IMR-90 (cell line): ENCODE measurements at regions not wholly inside any gene's neighbourhood (a gene's known extent, or its start where the extent isn't known, plus 50 kb on each side); places are given as distances from the start of the nearest gene placed in this dataset.

Source experiments
- ATAC-seq: fragments of 200-7000 bp; cut with Tn5 transposase; 2 replicates; pipeline ENCODE4 v1.9.1; 2020; ENCODE audit warnings: low read depth, mild to moderate bottlenecking, moderate library complexity
- BruUV-seq: library from RNA; stranded (reverse); fragments of 400-500 nt; replicated peaks from 2 replicates; lab custom pipeline; 2021; lab: Mats Ljungman, UMichigan
- CTCF ChIA-PET: fragments of 300-600 bp; formaldehyde crosslinking; extraction: SDS; loops from one replicate; lab custom pipeline; 2021; ENCODE audit warnings: antibody characterized with exemption; lab: Yijun Ruan, JAX
- POLR2A ChIA-PET: fragments of 300-600 bp; sonication (Branson Sonifier 250); formaldehyde crosslinking; loops from one replicate; lab custom pipeline; 2022; ENCODE audit warnings: antibody characterized with exemption; ENCODE audit not compliant: unreplicated experiment; lab: Charles Lee
- DNase-seq: peaks from one replicate; pipeline ENCODE4 v3.0.0; 2013
- H2AFZ ChIP-seq: replicated peaks from 2 replicates; pipeline ENCODE3; 2013; ENCODE audit warnings: low read length, mild to moderate bottlenecking; ENCODE audit not compliant: poor library complexity
- H2AK5ac ChIP-seq: 2 replicates; pipeline ENCODE4 v1.6.1; 2013; ENCODE audit warnings: low read depth, low read length, inconsistent platforms
- H2AK9ac ChIP-seq: replicated peaks from 2 replicates; pipeline ENCODE3; 2013; ENCODE audit warnings: mild to moderate bottlenecking, low read depth, low read length, moderate library complexity; ENCODE audit not compliant: poor library complexity
- H2BK120ac ChIP-seq: 2 replicates; pipeline ENCODE4 v1.6.1; 2013; ENCODE audit warnings: low read depth, low read length, inconsistent platforms
- H2BK15ac ChIP-seq: 3 replicates; pipeline ENCODE4 v1.6.1; 2013; ENCODE audit warnings: low read depth, low read length, inconsistent platforms
- H2BK20ac ChIP-seq: 2 replicates; pipeline ENCODE4 v1.6.1; 2013; ENCODE audit warnings: low read depth, mild to moderate bottlenecking, inconsistent platforms, low read length, moderate library complexity
- H2BK5ac ChIP-seq: 2 replicates; pipeline ENCODE4 v1.6.1; 2013; ENCODE audit warnings: mild to moderate bottlenecking, low read depth, low read length, inconsistent platforms; ENCODE audit not compliant: poor library complexity, severe bottlenecking
- H3K14ac ChIP-seq: replicated peaks from 2 replicates; pipeline ENCODE4 v1.6.1; 2013; ENCODE audit warnings: low read depth, low read length, inconsistent platforms
- H3K18ac ChIP-seq: 2 replicates; pipeline ENCODE4 v1.6.1; 2013; ENCODE audit warnings: low read depth, low read length, control low read depth
- H3K23ac ChIP-seq: 2 replicates; pipeline ENCODE4 v1.6.1; 2013; ENCODE audit warnings: low read depth, low read length, inconsistent platforms
- H3K27ac ChIP-seq: 2 replicates; pipeline ENCODE4 v1.5.1; 2013; ENCODE audit warnings: mild to moderate bottlenecking, control low read depth, low read length; ENCODE audit not compliant: insufficient read depth
- H3K27me3 ChIP-seq: 2 replicates; pipeline ENCODE4 v1.6.1; 2013; ENCODE audit warnings: low read length; ENCODE audit not compliant: control insufficient read depth, insufficient read depth
- H3K36me3 ChIP-seq: 2 replicates; pipeline ENCODE4 v1.6.1; 2013; ENCODE audit warnings: low read length, mixed read lengths; ENCODE audit not compliant: control insufficient read depth, insufficient read depth
- H3K4ac ChIP-seq: 2 replicates; pipeline ENCODE4 v1.6.1; 2013; ENCODE audit warnings: low read depth, low read length, inconsistent platforms
- H3K4me1 ChIP-seq: 2 replicates; pipeline ENCODE4 v1.6.1; 2013; ENCODE audit warnings: low read length, mixed read lengths; ENCODE audit not compliant: control insufficient read depth, insufficient read depth
- H3K4me2 ChIP-seq: 2 replicates; pipeline ENCODE4 v1.6.1; 2013; ENCODE audit warnings: low read depth, mild to moderate bottlenecking, control low read depth, low read length, moderate library complexity
- H3K4me3 ChIP-seq: 2 replicates; pipeline ENCODE4 v1.5.1; 2013; ENCODE audit warnings: low read depth, mild to moderate bottlenecking, control low read depth, low read length, moderate library complexity; ENCODE audit not compliant: insufficient read depth
- H3K56ac ChIP-seq: 2 replicates; pipeline ENCODE4 v1.6.1; 2013; ENCODE audit warnings: low read length, inconsistent platforms; ENCODE audit not compliant: insufficient read depth; ENCODE audit errors: extremely low read depth
- H3K79me1 ChIP-seq, 2 experiments: 2 replicates each; pipeline ENCODE4 v1.6.1; 2013; ENCODE audit warnings: low read length in 2 of 2, inconsistent platforms in 1 of 2, low read depth in 1 of 2
- H3K9ac ChIP-seq: 2 replicates; pipeline ENCODE4 v1.6.1; 2013; ENCODE audit warnings: low read depth, low read length, control low read depth
- H3K9me1 ChIP-seq: 2 replicates; pipeline ENCODE4 v1.6.1; 2013; ENCODE audit warnings: low read length, inconsistent platforms; ENCODE audit not compliant: insufficient read depth
- H3K9me3 ChIP-seq: 2 replicates; pipeline ENCODE4 v1.6.1; 2013; ENCODE audit warnings: low read length; ENCODE audit not compliant: control insufficient read depth, insufficient read depth
- H4K20me1 ChIP-seq: 2 replicates; pipeline ENCODE4 v1.6.1; 2013; ENCODE audit warnings: low read length, inconsistent platforms; ENCODE audit not compliant: insufficient read depth
- H4K5ac ChIP-seq: 2 replicates; pipeline ENCODE4 v1.6.1; 2013; ENCODE audit warnings: mild to moderate bottlenecking, low read depth, low read length, control low read depth
- H4K8ac ChIP-seq, 2 experiments: 2 replicates each; pipeline ENCODE4 v1.6.1; 2013; ENCODE audit warnings: low read depth in 2 of 2, low read length in 2 of 2, control low read depth in 1 of 2, inconsistent platforms in 1 of 2
- H4K91ac ChIP-seq: 2 replicates; pipeline ENCODE4 v1.6.1; 2013; ENCODE audit warnings: low read depth, low read length, inconsistent platforms; ENCODE audit not compliant: insufficient read depth
- FOS ChIP-seq: fragments of 150-350 bp; IDR thresholded peaks from 2 replicates; pipeline ENCODE4 v1.6.1; 2016; ENCODE audit warnings: low read depth, low read length
- MAFK ChIP-seq: IDR thresholded peaks from 2 replicates; pipeline ENCODE4 v1.6.1; 2012; ENCODE audit warnings: low read depth, low read length, improper control_type of control experiment
- MXI1 ChIP-seq: IDR thresholded peaks from 2 replicates; pipeline ENCODE4 v1.6.1; 2012; ENCODE audit warnings: low read depth, mild to moderate bottlenecking, low read length, moderate library complexity, borderline replicate concordance
- POLR2A ChIP-seq: IDR thresholded peaks from 2 replicates; pipeline ENCODE4 v1.6.1; 2012; ENCODE audit warnings: mild to moderate bottlenecking, low read depth, low read length
- RFX5 ChIP-seq: IDR thresholded peaks from 2 replicates; pipeline ENCODE4 v1.8.0; 2012; ENCODE audit warnings: low read depth, mild to moderate bottlenecking, low read length, moderate library complexity
- SMC3 ChIP-seq: fragments of 150-350 bp; IDR thresholded peaks from 2 replicates; pipeline ENCODE4 v1.6.1; 2016; ENCODE audit warnings: low read depth, mild to moderate bottlenecking, antibody characterized with exemption, low read length, moderate library complexity
- WGBS, 2 experiments: methylation state at CpG; one replicate each; pipeline versions ENCODE4 v1.1.5 to v1.1.7; 2013; ENCODE audit warnings: missing lambda C conversion rate in 2 of 2; ENCODE audit not compliant: insufficient read length in 1 of 2; ENCODE audit errors: extremely low coverage in 2 of 2; 5-methylcytosine and 5-hydroxymethylcytosine counted together
- dilution Hi-C: fragments of 300-500 bp; cut with HindIII; formaldehyde crosslinking; loops from one replicate; pipeline ENCODE4 v1.14.3; 2018; ENCODE audit warnings: low sequenced_read_pairs; ENCODE audit not compliant: unreplicated experiment
- in situ Hi-C: fragments of 300-500 bp; cut with MboI; formaldehyde crosslinking; loops from 3 replicates; pipeline ENCODE4 v1.14.3; 2019; ENCODE audit warnings: low sequenced_read_pairs, inconsistent platforms, mixed read lengths
- intact Hi-C: fragments of 100-400 bp; cut with micrococcal nuclease; formaldehyde crosslinking; loops from 2 replicates; pipeline ENCODE4 v1.10.0; 2022
- TF ChIP-seq, protein P1 (sequence below): fragments of 150-350 bp; IDR thresholded peaks from 2 replicates; pipeline ENCODE4 v1.6.1; 2016; ENCODE audit warnings: low read depth, mild to moderate bottlenecking, low read length, moderate library complexity, borderline replicate concordance

GRCh38 chr2:172358691-172359556, 68.5 kb upstream of the ITGA6 start:
- no TSS peak for BruUV-seq
- no peaks in the 10 kb centered on the region for H3K36me3 ChIP-seq
- H2BK120ac ChIP-seq = no peak overlapping the region
- no peak overlapping the region for H3K4me3 ChIP-seq
- H3K27me3 ChIP-seq = no peaks in the 10 kb centered on the region
- ChIA-PET CTCF (no interaction called here), POLR2A (no interaction called here)
- no peak overlapping the region for H2AK5ac ChIP-seq
- no peaks in the 10 kb centered on the region for H4K20me1 ChIP-seq
- H2BK20ac ChIP-seq = no peak overlapping the region
- dilution Hi-C loops = no loop called here
- H3K4me1 ChIP-seq = no peaks in the 10 kb centered on the region
- DNase-seq (no peak), ATAC-seq (no peak)
- H3K9me3 ChIP-seq = no peaks in the 10 kb centered on the region
- in situ Hi-C loops = no loop called here
- intact Hi-C loops = no loop called here
- no peak overlapping the region for H4K91ac ChIP-seq
- H2AFZ ChIP-seq = no peak overlapping the region
- no CpG with 5 or more reads among the region's 12 CpGs for WGBS, 2 experiments
- H3K23ac ChIP-seq = no peak overlapping the region
- no peak overlapping the region for H2AK9ac ChIP-seq
- H3K27ac ChIP-seq = no peak overlapping the region
- no peak overlapping the region for H4K8ac ChIP-seq
- TF ChIP-seq MAFK = no peak
- no peak for TF ChIP-seq RFX5
- TF ChIP-seq FOS = no peak
- no peak for TF ChIP-seq POLR2A
- no peak for TF ChIP-seq MXI1
- TF ChIP-seq, protein P1, sequence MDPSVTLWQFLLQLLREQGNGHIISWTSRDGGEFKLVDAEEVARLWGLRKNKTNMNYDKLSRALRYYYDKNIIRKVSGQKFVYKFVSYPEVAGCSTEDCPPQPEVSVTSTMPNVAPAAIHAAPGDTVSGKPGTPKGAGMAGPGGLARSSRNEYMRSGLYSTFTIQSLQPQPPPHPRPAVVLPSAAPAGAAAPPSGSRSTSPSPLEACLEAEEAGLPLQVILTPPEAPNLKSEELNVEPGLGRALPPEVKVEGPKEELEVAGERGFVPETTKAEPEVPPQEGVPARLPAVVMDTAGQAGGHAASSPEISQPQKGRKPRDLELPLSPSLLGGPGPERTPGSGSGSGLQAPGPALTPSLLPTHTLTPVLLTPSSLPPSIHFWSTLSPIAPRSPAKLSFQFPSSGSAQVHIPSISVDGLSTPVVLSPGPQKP = no peak
- TF ChIP-seq SMC3 = no peak
- H3K14ac ChIP-seq = no peak overlapping the region
- no peak overlapping the region for H2BK5ac ChIP-seq
- H4K5ac ChIP-seq = no peak overlapping the region
- no peak overlapping the region for H3K18ac ChIP-seq
- no peak overlapping the region for H3K4ac ChIP-seq
- H3K9me1 ChIP-seq = peaks cover 7% of the 10 kb centered on the region; the same call in 1 of the 2 replicates
- no peak overlapping the region for H3K4me2 ChIP-seq
- H3K56ac ChIP-seq = no peak overlapping the region
- no peak overlapping the region for H2BK15ac ChIP-seq
- no peaks in the 10 kb centered on the region for H3K79me1 ChIP-seq
- H3K9ac ChIP-seq = no peak overlapping the region
